ENCODE measurements at regions not wholly inside any gene's neighbourhood (a gene's known extent, or its start where the extent isn't known, plus 50 kb on each side); places are given as distances from the start of the nearest gene placed in this dataset.

GRCh38 chr11:112780351-112781087 is 180.7 kb upstream of the NCAM1 start:
- Mint-ChIP-seq H3K36me3 (ENCODE audit: low read depth) (no peaks in the 10 kb centered on the region), H3K27ac (no peak overlapping the region), H3K27me3 (no peaks in the 10 kb centered on the region), H3K4me1 (no peaks in the 10 kb centered on the region), H3K9me3 (no peaks in the 10 kb centered on the region), H3K4me3 (no peak overlapping the region)
- ATAC-seq (no peak), DNase-seq (no peak)

GRCh38 chr11:112783945-112784322 is 177.3 kb upstream of the NCAM1 start:
- H3K36me3 Mint-ChIP-seq (ENCODE audit: low read depth): no peaks in the 10 kb centered on the region
- no peak overlapping the region for H3K27ac Mint-ChIP-seq
- no peak for DNase-seq
- no peaks in the 10 kb centered on the region for H3K9me3 Mint-ChIP-seq
- ATAC-seq: no peak
- peaks cover 3% of the 10 kb centered on the region for H3K27me3 Mint-ChIP-seq
- no peaks in the 10 kb centered on the region for H3K4me1 Mint-ChIP-seq
- H3K4me3 Mint-ChIP-seq: no peak overlapping the region

GRCh38 chr11:112784323-112785073 is 176.7 kb upstream of the NCAM1 start:
- no peak for DNase-seq
- Mint-ChIP-seq H3K4me1 (no peaks in the 10 kb centered on the region), H3K27ac (no peak overlapping the region), H3K27me3 (peaks cover 3% of the 10 kb centered on the region), H3K4me3 (no peak overlapping the region), H3K36me3 (ENCODE audit: low read depth) (no peaks in the 10 kb centered on the region), H3K9me3 (no peaks in the 10 kb centered on the region)
- no peak for ATAC-seq

- no peaks in the 10 kb centered on the region for H3K9me3 Mint-ChIP-seq
- no peaks in the 10 kb centered on the region for H3K36me3 Mint-ChIP-seq (ENCODE audit: low read depth)
- no peak for DNase-seq
- ATAC-seq: no peak
- peaks cover 3% of the 10 kb centered on the region for H3K27me3 Mint-ChIP-seq
- no peak overlapping the region for H3K4me3 Mint-ChIP-seq
- H3K27ac Mint-ChIP-seq: no peak overlapping the region
- H3K4me1 Mint-ChIP-seq: no peaks in the 10 kb centered on the region
Measured at GRCh38 chr11:112785149-112785548, 176.1 kb upstream of the NCAM1 start.

- H3K36me3 Mint-ChIP-seq (ENCODE audit: low read depth): no peaks in the 10 kb centered on the region
- no peak for DNase-seq
- no peak for ATAC-seq
- no peaks in the 10 kb centered on the region for H3K4me1 Mint-ChIP-seq
- no peak overlapping the region for H3K27ac Mint-ChIP-seq
- H3K27me3 Mint-ChIP-seq: peaks cover 5% of the 10 kb centered on the region
- H3K4me3 Mint-ChIP-seq: no peak overlapping the region
- no peaks in the 10 kb centered on the region for H3K9me3 Mint-ChIP-seq
Measured at GRCh38 chr11:112785719-112786118, 175.5 kb upstream of the NCAM1 start.

- Mint-ChIP-seq H3K27ac (no peak overlapping the region), H3K36me3 (ENCODE audit: low read depth) (no peaks in the 10 kb centered on the region), H3K27me3 (peaks cover 5% of the 10 kb centered on the region), H3K9me3 (no peaks in the 10 kb centered on the region), H3K4me1 (no peaks in the 10 kb centered on the region), H3K4me3 (no peak overlapping the region)
- ATAC-seq (no peak), DNase-seq (no peak)
Measured at GRCh38 chr11:112786196-112786595, 175.0 kb upstream of the NCAM1 start.

- no peaks in the 10 kb centered on the region for H3K36me3 Mint-ChIP-seq (ENCODE audit: low read depth)
- no peaks in the 10 kb centered on the region for H3K9me3 Mint-ChIP-seq
- H3K27me3 Mint-ChIP-seq: peaks cover 5% of the 10 kb centered on the region
- no peak for DNase-seq
- no peak overlapping the region for H3K27ac Mint-ChIP-seq
- H3K4me3 Mint-ChIP-seq: no peak overlapping the region
- no peaks in the 10 kb centered on the region for H3K4me1 Mint-ChIP-seq
- ATAC-seq: no peak
Measured at GRCh38 chr11:112786886-112787530, 174.2 kb upstream of the NCAM1 start.

GRCh38 chr11:112789481-112789880 is 171.7 kb upstream of the NCAM1 start:
- Mint-ChIP-seq H3K9me3 (no peaks in the 10 kb centered on the region), H3K27me3 (peaks cover 5% of the 10 kb centered on the region), H3K4me3 (no peak overlapping the region), H3K36me3 (ENCODE audit: low read depth) (no peaks in the 10 kb centered on the region), H3K4me1 (no peaks in the 10 kb centered on the region), H3K27ac (no peak overlapping the region)
- DNase-seq (no peak), ATAC-seq (no peak)

GRCh38 chr11:112790286-112790685 is 170.9 kb upstream of the NCAM1 start:
- no peak overlapping the region for H3K27ac Mint-ChIP-seq
- no peak overlapping the region for H3K4me3 Mint-ChIP-seq
- no peaks in the 10 kb centered on the region for H3K36me3 Mint-ChIP-seq (ENCODE audit: low read depth)
- no peaks in the 10 kb centered on the region for H3K9me3 Mint-ChIP-seq
- peaks cover 5% of the 10 kb centered on the region for H3K27me3 Mint-ChIP-seq
- no peak for ATAC-seq
- H3K4me1 Mint-ChIP-seq: no peaks in the 10 kb centered on the region
- DNase-seq: no peak

- ATAC-seq (no peak), DNase-seq (no peak)
- H3K36me3 Mint-ChIP-seq (ENCODE audit: low read depth): no peaks in the 10 kb centered on the region
- H3K9me3 Mint-ChIP-seq: no peaks in the 10 kb centered on the region
- H3K27me3 Mint-ChIP-seq: peaks cover 2% of the 10 kb centered on the region
- no peak overlapping the region for H3K4me3 Mint-ChIP-seq
- H3K4me1 Mint-ChIP-seq: no peaks in the 10 kb centered on the region
- H3K27ac Mint-ChIP-seq: no peak overlapping the region
Measured at GRCh38 chr11:112792070-112792469, 169.2 kb upstream of the NCAM1 start.

- Mint-ChIP-seq H3K27me3 (peaks cover 2% of the 10 kb centered on the region), H3K9me3 (no peaks in the 10 kb centered on the region), H3K27ac (no peak overlapping the region), H3K4me3 (no peak overlapping the region), H3K4me1 (no peaks in the 10 kb centered on the region), H3K36me3 (ENCODE audit: low read depth) (no peaks in the 10 kb centered on the region)
- no peak for DNase-seq
- no peak for ATAC-seq
Measured at GRCh38 chr11:112793416-112793815, 167.8 kb upstream of the NCAM1 start.

GRCh38 chr11:112794331-112794846 is 166.8 kb upstream of the NCAM1 start:
- Mint-ChIP-seq H3K27me3 (peaks cover 2% of the 10 kb centered on the region), H3K9me3 (no peaks in the 10 kb centered on the region), H3K4me3 (no peak overlapping the region), H3K36me3 (ENCODE audit: low read depth) (no peaks in the 10 kb centered on the region), H3K27ac (no peak overlapping the region), H3K4me1 (no peaks in the 10 kb centered on the region)
- no peak for DNase-seq
- no peak for ATAC-seq

GRCh38 chr11:112795142-112795815 is 165.9 kb upstream of the NCAM1 start:
- Mint-ChIP-seq H3K4me3 (no peak overlapping the region), H3K27ac (no peak overlapping the region), H3K27me3 (peaks cover 5% of the 10 kb centered on the region), H3K36me3 (ENCODE audit: low read depth) (no peaks in the 10 kb centered on the region), H3K9me3 (no peaks in the 10 kb centered on the region), H3K4me1 (no peaks in the 10 kb centered on the region)
- peak; percentile 12 for DNase-seq
- no peak for ATAC-seq

- Mint-ChIP-seq H3K27ac (no peak overlapping the region), H3K4me3 (no peak overlapping the region), H3K27me3 (peaks cover 3% of the 10 kb centered on the region), H3K4me1 (no peaks in the 10 kb centered on the region), H3K9me3 (no peaks in the 10 kb centered on the region), H3K36me3 (ENCODE audit: low read depth) (no peaks in the 10 kb centered on the region)
- no peak for ATAC-seq
- no peak for DNase-seq
Measured at GRCh38 chr11:112795911-112796649, 165.1 kb upstream of the NCAM1 start.

Measured in activated naive CD8-positive, alpha-beta T cell treated with anti-CD3 and anti-CD28 coated beads, Interleukin-2, amount 50 U/mL, for 24 hours (primary cell).